Stimulated activated naive CD8-positive, alpha-beta T cell treated with anti-CD3 and anti-CD28 coated beads, Interleukin-15, amount 100 ng/mL, for 72 hours (primary cell): ENCODE measurements at regions not wholly inside any gene's neighbourhood (a gene's known extent, or its start where the extent isn't known, plus 50 kb on each side); places are given as distances from the start of the nearest gene placed in this dataset.

Experiments used
- ATAC-seq: fragments of 150-1000 bp; cut with Tn5 transposase; 2 replicates; pipeline ENCODE4 v1.10.0; 2021; ENCODE audit warnings: mild to moderate bottlenecking, moderate library complexity
- DNase-seq, 2 donors: peaks; one replicate each; pipeline ENCODE4 v3.0.0; 2021 to 2022
- H3K27ac Mint-ChIP-seq, 2 donors: one replicate each; pipeline ENCODE4 v1.8.0; 2022; ENCODE audit warnings: mild to moderate bottlenecking in 2 of 2, mixed read lengths in 2 of 2, moderate library complexity in 2 of 2
- H3K27me3 Mint-ChIP-seq: one replicate; pipeline ENCODE4 v1.8.0; 2022; ENCODE audit warnings: mixed read lengths
- H3K4me1 Mint-ChIP-seq: one replicate; pipeline ENCODE4 v1.8.0; 2022; ENCODE audit warnings: mild to moderate bottlenecking, mixed read lengths
- H3K4me3 Mint-ChIP-seq, 2 donors: one replicate each; pipeline ENCODE4 v1.8.0; 2022; ENCODE audit warnings: mild to moderate bottlenecking in 2 of 2, mixed read lengths in 2 of 2, moderate library complexity in 1 of 2
- H3K9me3 Mint-ChIP-seq, 2 donors: one replicate each; pipeline ENCODE4 v1.8.0; 2022; ENCODE audit warnings: mixed read lengths in 2 of 2

DNA sequence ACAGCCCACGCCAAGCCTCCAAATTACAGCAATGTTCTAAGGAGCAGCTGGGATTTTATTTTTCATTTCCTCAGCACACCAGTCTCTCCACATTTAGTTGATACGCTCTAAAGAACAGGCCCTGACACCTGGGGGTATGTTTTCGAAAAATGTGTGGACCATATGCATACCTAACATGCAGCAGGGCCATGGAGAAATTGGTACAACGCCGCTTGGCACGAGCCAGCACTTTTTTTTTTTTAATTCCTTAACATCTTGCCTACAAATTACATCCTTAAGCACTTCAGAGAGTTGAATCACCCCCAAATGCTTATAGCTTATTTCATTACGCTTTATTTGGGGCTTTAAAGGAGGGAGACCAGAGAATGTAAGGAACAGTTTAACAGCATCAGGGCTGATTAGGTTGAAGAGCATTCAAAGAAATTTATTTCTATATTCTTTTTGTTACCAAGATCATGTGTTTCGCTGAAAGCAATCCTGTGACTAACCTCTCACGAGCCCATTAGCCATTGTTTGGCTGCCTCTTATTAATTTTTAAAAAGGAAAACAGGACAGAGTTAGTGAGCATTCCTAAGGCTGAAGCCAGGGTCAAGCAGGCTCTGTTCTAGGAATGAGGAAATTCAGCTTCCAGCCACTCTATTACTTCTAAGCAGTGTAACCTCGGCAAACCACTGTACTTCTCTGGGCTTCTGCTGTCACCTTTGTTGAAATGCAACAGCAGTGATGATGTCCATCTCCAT, 173.8 kb downstream of the ACTL7B start:
- DNase-seq = no peak
- no peaks in the 10 kb centered on the region for H3K4me1 Mint-ChIP-seq
- no peaks in the 10 kb centered on the region for H3K27me3 Mint-ChIP-seq
- no peak overlapping the region for H3K4me3 Mint-ChIP-seq
- no peak for ATAC-seq
- H3K9me3 Mint-ChIP-seq = peaks cover 5 to 6% of the 10 kb centered on the region in 2 donors
- no peak overlapping the region for H3K27ac Mint-ChIP-seq

DNA sequence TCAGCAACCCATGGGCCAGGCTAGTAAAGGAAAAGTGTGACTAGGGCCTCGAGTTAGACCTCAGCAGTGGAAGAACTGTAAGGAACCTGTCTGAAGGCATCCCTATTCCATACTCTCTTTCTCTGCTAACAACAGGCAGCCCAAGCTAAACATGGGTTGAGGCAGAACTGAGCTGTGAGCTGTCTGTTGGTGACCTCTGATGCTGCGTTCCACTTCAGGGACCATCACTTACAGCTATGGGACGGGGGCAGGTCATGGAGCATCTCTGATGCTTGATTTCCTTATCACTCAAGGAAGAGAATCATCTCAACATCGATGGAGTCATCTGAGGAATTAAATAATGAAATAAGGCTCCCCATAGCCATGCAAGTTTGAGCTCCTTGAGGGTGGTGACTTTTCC, 174.8 kb downstream of the ACTL7B start:
- Mint-ChIP-seq H3K27ac (no peak overlapping the region), H3K4me1 (no peaks in the 10 kb centered on the region)
- no peak for DNase-seq

GRCh38 chr9:108677776-108678175, 178.0 kb downstream of the ACTL7B start:
- Mint-ChIP-seq H3K27me3 (no peaks in the 10 kb centered on the region), H3K4me1 (no peaks in the 10 kb centered on the region), H3K27ac (no peak overlapping the region), H3K4me3 (no peak overlapping the region), H3K9me3 (peaks cover 0 to 5% of the 10 kb centered on the region in 2 donors)
- no peak for ATAC-seq
- no peak for DNase-seq

More for the DNA sequence above, 174.8 kb downstream of the ACTL7B start:
- peaks cover 5 to 6% of the 10 kb centered on the region in 2 donors for H3K9me3 Mint-ChIP-seq
- H3K4me3 Mint-ChIP-seq = no peak overlapping the region
- no peak for ATAC-seq
- no peaks in the 10 kb centered on the region for H3K27me3 Mint-ChIP-seq

GRCh38 chr9:108676355-108676754, 179.4 kb downstream of the ACTL7B start:
- no peak for ATAC-seq
- H3K4me1 Mint-ChIP-seq = no peaks in the 10 kb centered on the region

GRCh38 chr9:108675708-108676107, 180.1 kb downstream of the ACTL7B start:
- H3K4me1 Mint-ChIP-seq = no peaks in the 10 kb centered on the region
- no peaks in the 10 kb centered on the region for H3K27me3 Mint-ChIP-seq
- peaks cover 0 to 5% of the 10 kb centered on the region in 2 donors for H3K9me3 Mint-ChIP-seq
- ATAC-seq (no peak), DNase-seq (no peak)
- H3K27ac Mint-ChIP-seq = no peak overlapping the region
- H3K4me3 Mint-ChIP-seq = no peak overlapping the region

More at GRCh38 chr9:108676355-108676754, 179.4 kb downstream of the ACTL7B start:
- no peak overlapping the region for H3K27ac Mint-ChIP-seq
- DNase-seq = no peak
- no peaks in the 10 kb centered on the region for H3K27me3 Mint-ChIP-seq
- H3K9me3 Mint-ChIP-seq = peaks cover 0 to 5% of the 10 kb centered on the region in 2 donors
- no peak overlapping the region for H3K4me3 Mint-ChIP-seq

DNA sequence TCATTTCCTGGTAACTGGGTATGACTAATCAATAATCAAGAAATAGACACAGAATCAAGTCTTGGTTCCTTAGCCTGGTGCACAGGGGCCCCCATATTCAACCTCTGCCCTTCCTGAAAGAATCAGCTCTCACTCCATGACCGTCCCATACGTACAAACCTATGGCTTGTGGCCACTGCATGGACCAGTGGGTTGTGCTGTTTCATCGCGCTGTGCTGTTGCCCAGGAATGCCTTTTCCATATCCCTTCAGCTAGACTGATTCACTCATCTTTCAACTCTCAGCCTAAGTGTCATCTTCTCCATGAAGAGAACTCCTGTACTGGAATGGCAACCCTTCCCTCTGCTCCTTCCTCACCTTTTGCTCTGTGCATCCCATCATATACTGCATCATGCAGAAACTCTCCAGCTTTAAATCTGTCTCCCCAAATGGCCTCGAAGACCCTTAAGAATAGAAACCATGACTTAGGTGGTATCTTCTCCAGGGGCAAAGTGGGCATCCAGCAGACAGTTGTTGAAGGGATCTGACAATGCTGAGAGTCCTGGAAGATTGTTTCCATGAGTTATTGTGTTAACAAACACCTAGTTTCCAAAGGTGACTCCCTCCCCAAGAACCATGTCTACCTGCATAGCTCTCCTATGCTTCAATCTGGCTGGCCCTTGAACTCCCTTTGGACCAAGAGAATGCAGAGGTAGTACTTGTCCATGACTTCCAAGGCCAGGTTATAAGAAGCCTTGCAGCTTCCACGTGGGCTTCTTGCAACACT, 180.8 kb downstream of the ACTL7B start:
- no peaks in the 10 kb centered on the region for H3K27me3 Mint-ChIP-seq
- H3K4me1 Mint-ChIP-seq = no peaks in the 10 kb centered on the region
- ATAC-seq (no peak), DNase-seq (no peak)
- H3K4me3 Mint-ChIP-seq = no peak overlapping the region
- peaks cover 0 to 5% of the 10 kb centered on the region in 2 donors for H3K9me3 Mint-ChIP-seq
- no peak overlapping the region for H3K27ac Mint-ChIP-seq

DNA sequence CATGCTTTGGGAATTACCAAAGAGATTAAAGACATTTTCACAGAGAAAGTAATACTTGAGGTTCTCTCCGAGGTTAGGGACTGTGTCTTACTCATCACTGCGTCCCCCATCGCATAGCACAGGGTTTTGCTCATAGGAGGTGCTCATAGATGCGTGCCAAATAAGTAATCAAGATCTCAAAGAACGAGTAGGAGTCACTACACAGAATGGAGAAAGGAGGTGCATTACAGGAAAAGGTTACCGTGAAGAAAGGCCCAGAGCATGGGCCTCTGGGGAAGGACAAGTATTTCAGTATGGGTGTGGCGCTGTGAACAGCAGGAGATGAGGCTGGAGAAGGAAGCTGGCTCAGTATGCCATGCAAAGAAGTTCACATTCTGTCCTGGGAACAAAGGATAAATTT, 182.4 kb downstream of the ACTL7B start:
- no peaks in the 10 kb centered on the region for H3K4me1 Mint-ChIP-seq
- no peak for ATAC-seq
- no peaks in the 10 kb centered on the region for H3K27me3 Mint-ChIP-seq
- no peak overlapping the region for H3K4me3 Mint-ChIP-seq
- peaks cover 0 to 2% of the 10 kb centered on the region in 2 donors for H3K9me3 Mint-ChIP-seq
- H3K27ac Mint-ChIP-seq = no peak overlapping the region
- no peak for DNase-seq

- DNase-seq (no peak), ATAC-seq (no peak)
- no peak overlapping the region for H3K27ac Mint-ChIP-seq
- no peaks in the 10 kb centered on the region for H3K27me3 Mint-ChIP-seq
- no peaks in the 10 kb centered on the region for H3K4me1 Mint-ChIP-seq
- no peak overlapping the region for H3K4me3 Mint-ChIP-seq
- peaks cover 0 to 5% of the 10 kb centered on the region in 2 donors for H3K9me3 Mint-ChIP-seq
These were observed 183.2 kb downstream of the ACTL7B start for GRCh38 chr9:108672475-108673190.

- Mint-ChIP-seq H3K27ac (peak overlapping the region in 1 of 2 donors; percentile 7), H3K9me3 (peaks cover 0 to 8% of the 10 kb centered on the region in 2 donors), H3K4me1 (no peaks in the 10 kb centered on the region), H3K27me3 (no peaks in the 10 kb centered on the region), H3K4me3 (no peak overlapping the region)
- no peak for DNase-seq
- ATAC-seq = no peak
These were observed 184.0 kb downstream of the ACTL7B start for GRCh38 chr9:108671794-108672193.

DNA sequence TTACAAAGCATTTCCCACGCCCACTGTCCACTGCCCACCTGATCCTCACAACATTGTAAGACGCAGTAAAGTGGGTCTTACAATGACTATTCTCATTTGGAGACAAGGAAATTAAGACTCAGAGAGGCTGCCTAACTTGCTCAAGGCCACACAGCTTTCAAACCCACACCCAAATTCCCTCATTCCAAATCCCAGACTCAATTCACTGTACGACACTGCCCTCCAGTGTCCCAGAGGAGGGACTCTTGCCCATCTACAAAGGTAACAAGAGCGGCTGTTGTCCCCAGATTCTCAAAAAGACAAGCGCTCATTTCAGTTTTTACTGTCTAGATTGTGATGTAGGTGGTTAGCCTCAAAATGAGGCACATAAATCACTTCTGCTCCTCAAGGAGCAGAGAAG, 184.6 kb downstream of the ACTL7B start:
- Mint-ChIP-seq H3K27me3 (no peaks in the 10 kb centered on the region), H3K4me3 (no peak overlapping the region), H3K9me3 (peaks cover 0 to 8% of the 10 kb centered on the region in 2 donors), H3K4me1 (no peaks in the 10 kb centered on the region), H3K27ac (no peak overlapping the region)
- DNase-seq (no peak), ATAC-seq (no peak)

- Mint-ChIP-seq H3K4me1 (no peaks in the 10 kb centered on the region), H3K27me3 (no peaks in the 10 kb centered on the region), H3K27ac (no peak overlapping the region), H3K9me3 (peaks cover 0 to 8% of the 10 kb centered on the region in 2 donors), H3K4me3 (no peak overlapping the region)
- DNase-seq (no peak), ATAC-seq (no peak)
These were observed 186.8 kb downstream of the ACTL7B start for GRCh38 chr9:108668938-108669335.

DNA sequence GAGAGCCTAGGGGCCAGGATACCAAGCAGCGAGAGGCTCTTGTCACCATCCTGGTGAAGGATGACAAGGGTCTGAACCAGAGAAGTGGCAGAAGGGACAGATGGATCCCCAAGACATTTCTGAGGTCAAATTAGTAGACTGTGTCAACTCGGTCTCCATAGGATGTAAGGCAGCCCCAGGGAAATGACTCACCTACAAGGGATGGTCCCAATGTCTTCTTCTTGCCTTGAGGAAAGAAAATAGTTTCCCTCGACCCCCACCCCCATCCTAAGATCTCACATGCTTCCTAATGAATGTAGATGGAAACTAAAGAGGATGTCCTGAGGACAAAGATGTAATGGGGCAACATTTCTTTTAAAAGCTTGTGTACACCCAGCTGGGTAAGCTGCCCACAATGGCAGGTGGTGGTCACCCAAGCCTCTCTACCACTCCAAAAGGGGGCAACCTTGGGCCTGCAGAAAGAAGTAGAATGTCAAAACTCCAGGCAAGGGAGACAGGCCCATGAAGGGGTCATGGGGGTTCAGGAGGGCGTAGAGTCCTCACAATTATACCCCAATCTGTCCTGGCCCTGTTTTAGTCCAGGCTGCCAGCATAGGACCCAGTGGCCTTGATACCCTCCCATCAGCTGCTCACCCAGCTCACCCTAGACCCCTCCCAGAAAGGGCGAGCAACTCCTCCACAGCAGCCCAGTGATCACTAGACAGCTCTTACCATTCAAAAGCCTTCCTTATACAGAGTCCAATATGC, 187.4 kb downstream of the ACTL7B start:
- ATAC-seq (peak; percentile 28), DNase-seq (no peak)
- H3K9me3 Mint-ChIP-seq = peaks cover 0 to 8% of the 10 kb centered on the region in 2 donors
- no peak overlapping the region for H3K4me3 Mint-ChIP-seq
- no peaks in the 10 kb centered on the region for H3K27me3 Mint-ChIP-seq
- no peak overlapping the region for H3K27ac Mint-ChIP-seq
- no peaks in the 10 kb centered on the region for H3K4me1 Mint-ChIP-seq

GRCh38 chr9:108666240-108666784, 189.5 kb downstream of the ACTL7B start:
- Mint-ChIP-seq H3K27ac (no peak overlapping the region), H3K9me3 (peaks cover 0 to 8% of the 10 kb centered on the region in 2 donors), H3K27me3 (no peaks in the 10 kb centered on the region), H3K4me3 (no peak overlapping the region), H3K4me1 (no peaks in the 10 kb centered on the region)
- ATAC-seq (no peak), DNase-seq (no peak)

DNA sequence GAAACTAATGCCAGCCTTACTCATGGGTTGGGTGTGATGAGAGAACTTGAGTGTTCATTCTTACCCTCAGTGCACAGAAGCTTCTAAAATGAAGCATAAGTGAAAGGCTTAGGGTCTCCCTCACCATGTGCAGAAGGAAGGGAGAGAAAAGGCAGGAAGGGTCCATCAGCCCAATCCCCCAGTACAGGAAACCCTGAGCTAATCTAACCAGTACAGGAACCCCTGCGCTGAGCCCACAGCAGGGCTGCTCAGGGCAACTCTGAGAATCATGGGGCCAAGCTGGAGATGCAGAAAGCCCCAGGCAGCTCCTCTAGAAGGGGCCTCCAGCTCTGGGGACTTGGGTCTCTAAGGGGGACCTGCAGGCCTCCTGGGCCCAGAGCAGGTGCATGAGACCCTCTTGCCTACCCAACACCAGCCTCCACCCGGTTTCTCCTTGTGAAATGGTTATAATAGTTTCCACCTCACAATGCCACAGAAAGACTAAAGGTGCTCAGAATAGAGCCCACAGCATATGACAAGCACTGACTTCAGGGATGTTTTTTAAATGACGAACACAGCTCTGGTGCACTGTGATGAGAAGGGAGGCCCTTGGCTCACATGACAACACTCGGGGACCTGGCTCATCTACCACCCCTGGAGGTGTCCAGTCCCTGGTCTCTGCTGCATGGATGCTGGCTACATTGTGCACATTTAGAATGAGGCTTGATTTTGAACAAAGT, 190.1 kb downstream of the ACTL7B start:
- DNase-seq (no peak), ATAC-seq (no peak)
- Mint-ChIP-seq H3K9me3 (peaks cover 0 to 11% of the 10 kb centered on the region in 2 donors), H3K4me1 (no peaks in the 10 kb centered on the region), H3K27ac (no peak overlapping the region), H3K4me3 (no peak overlapping the region), H3K27me3 (no peaks in the 10 kb centered on the region)
